SU-DHL-6 (cell line): ENCODE measurements at regions not wholly inside any gene's neighbourhood (a gene's known extent, or its start where the extent isn't known, plus 50 kb on each side); places are given as distances from the start of the nearest gene placed in this dataset.

ENCODE experiments used
- H2AFZ ChIP-seq: fragments of 200-600 bp; sonication (generic); 2 replicates; pipeline ENCODE4 v1.6.1; 2014; ENCODE audit warnings: low read depth, mild to moderate bottlenecking, moderate library complexity, mixed read lengths, antibody characterized with exemption, low read length; ENCODE audit not compliant: severe bottlenecking
- H3F3A ChIP-seq: fragments of 200-600 bp; shearing (Covaris generic); 2 replicates; pipeline ENCODE4 v1.6.0; 2016; ENCODE audit warnings: antibody characterized with exemption, mild to moderate bottlenecking; ENCODE audit not compliant: insufficient read depth
- H3K27ac ChIP-seq: fragments of 200-600 bp; sonication (generic); 2 replicates; pipeline ENCODE4 v1.5.1; 2016; ENCODE audit warnings: low read depth, mild to moderate bottlenecking, low read length, moderate library complexity, mixed read lengths
- H3K27me3 ChIP-seq: fragments of 200-600 bp; sonication (generic), shearing (Covaris generic); 2 replicates; pipeline ENCODE4 v1.6.0; 2014; ENCODE audit warnings: mild to moderate bottlenecking, low read length
- H3K36me3 ChIP-seq: fragments of 200-600 bp; sonication (generic); 2 replicates; pipeline ENCODE4 v1.6.1; 2014; ENCODE audit warnings: mild to moderate bottlenecking, low read length, mixed read lengths
- H3K4me2 ChIP-seq: fragments of 300-600, 200-600 bp; shearing (Covaris generic), sonication (generic); 2 replicates; pipeline ENCODE4 v1.6.0; 2014; ENCODE audit warnings: low read length, low read depth, mild to moderate bottlenecking; ENCODE audit not compliant: poor library complexity, severe bottlenecking
- H3K4me3 ChIP-seq: fragments of 200-600 bp; sonication (generic); 2 replicates; pipeline ENCODE4 v1.5.1; 2014; ENCODE audit warnings: antibody characterized with exemption, low read length, mild to moderate bottlenecking, mixed read lengths; ENCODE audit not compliant: insufficient read depth, poor library complexity, severe bottlenecking
- H3K79me2 ChIP-seq: fragments of 200-600 bp; sonication (generic); 2 replicates; pipeline ENCODE4 v1.6.1; 2014; ENCODE audit warnings: mild to moderate bottlenecking, low read length, moderate library complexity; ENCODE audit not compliant: insufficient read depth
- H3K9ac ChIP-seq: fragments of 200-600 bp; sonication (generic); 2 replicates; pipeline ENCODE4 v1.7.0; 2014; ENCODE audit warnings: mild to moderate bottlenecking, low read length
- H3K9me2 ChIP-seq: fragments of 200-600 bp; sonication (generic); replicated peaks from 2 replicates; pipeline ENCODE4 v1.6.1; 2014; ENCODE audit warnings: low read length; ENCODE audit not compliant: insufficient read depth
- H3K9me3 ChIP-seq: fragments of 200-600 bp; sonication (generic); 2 replicates; pipeline ENCODE4 v1.6.1; 2014; ENCODE audit warnings: low read length, mixed read lengths; ENCODE audit not compliant: insufficient read depth
- H4K20me1 ChIP-seq: fragments of 200-600 bp; sonication (generic); 2 replicates; pipeline ENCODE4 v1.6.1; 2014; ENCODE audit warnings: low read depth, mild to moderate bottlenecking, antibody characterized with exemption, low read length, moderate library complexity, mixed read lengths
- EZH2phosphoT487 ChIP-seq: fragments of 200-600 bp; sonication (generic), shearing (Covaris generic); conservative IDR thresholded peaks from 2 replicates; pipeline ENCODE4 v1.6.1; 2018; ENCODE audit warnings: mild to moderate bottlenecking, antibody characterized with exemption, low read length, moderate library complexity, mixed read lengths
- TF ChIP-seq, protein P1 (sequence below): fragments of 200-600 bp; sonication (generic); IDR thresholded peaks from one replicate; pipeline ENCODE4 v1.5.1; 2017; ENCODE audit warnings: antibody characterized with exemption, mild to moderate bottlenecking, low read length, moderate library complexity; ENCODE audit not compliant: insufficient read depth, poor library complexity, severe bottlenecking

- Histone ChIP-seq H4K20me1 (no peaks in the 10 kb centered on the region), H3K4me2 (no peak overlapping the region), H2AFZ (no peak overlapping the region), H3K36me3 (no peaks in the 10 kb centered on the region), H3K9ac (no peak overlapping the region), H3K4me3 (no peak overlapping the region), H3K9me3 (no peaks in the 10 kb centered on the region), H3F3A (no peaks in the 10 kb centered on the region), H3K27me3 (no peaks in the 10 kb centered on the region), H3K9me2 (no peaks in the 10 kb centered on the region), H3K27ac (no peak overlapping the region), H3K79me2 (no peaks in the 10 kb centered on the region)
- TF ChIP-seq, protein P1, sequence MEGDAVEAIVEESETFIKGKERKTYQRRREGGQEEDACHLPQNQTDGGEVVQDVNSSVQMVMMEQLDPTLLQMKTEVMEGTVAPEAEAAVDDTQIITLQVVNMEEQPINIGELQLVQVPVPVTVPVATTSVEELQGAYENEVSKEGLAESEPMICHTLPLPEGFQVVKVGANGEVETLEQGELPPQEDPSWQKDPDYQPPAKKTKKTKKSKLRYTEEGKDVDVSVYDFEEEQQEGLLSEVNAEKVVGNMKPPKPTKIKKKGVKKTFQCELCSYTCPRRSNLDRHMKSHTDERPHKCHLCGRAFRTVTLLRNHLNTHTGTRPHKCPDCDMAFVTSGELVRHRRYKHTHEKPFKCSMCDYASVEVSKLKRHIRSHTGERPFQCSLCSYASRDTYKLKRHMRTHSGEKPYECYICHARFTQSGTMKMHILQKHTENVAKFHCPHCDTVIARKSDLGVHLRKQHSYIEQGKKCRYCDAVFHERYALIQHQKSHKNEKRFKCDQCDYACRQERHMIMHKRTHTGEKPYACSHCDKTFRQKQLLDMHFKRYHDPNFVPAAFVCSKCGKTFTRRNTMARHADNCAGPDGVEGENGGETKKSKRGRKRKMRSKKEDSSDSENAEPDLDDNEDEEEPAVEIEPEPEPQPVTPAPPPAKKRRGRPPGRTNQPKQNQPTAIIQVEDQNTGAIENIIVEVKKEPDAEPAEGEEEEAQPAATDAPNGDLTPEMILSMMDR = no peak
- no peak for TF ChIP-seq EZH2phosphoT487
These were observed 586.3 kb downstream of the PLA2G4A start for GRCh38 chr1:187415065-187415464.

GRCh38 chr1:187417520-187417919, 588.8 kb downstream of the PLA2G4A start:
- Histone ChIP-seq H2AFZ (no peak overlapping the region), H3K4me3 (no peak overlapping the region), H3K27ac (no peak overlapping the region), H3K9ac (no peak overlapping the region), H3K9me2 (no peaks in the 10 kb centered on the region), H3K36me3 (no peaks in the 10 kb centered on the region), H3K79me2 (no peaks in the 10 kb centered on the region), H3F3A (no peaks in the 10 kb centered on the region), H3K4me2 (no peak overlapping the region), H3K27me3 (no peaks in the 10 kb centered on the region), H4K20me1 (no peaks in the 10 kb centered on the region), H3K9me3 (no peaks in the 10 kb centered on the region)
- no peak for TF ChIP-seq EZH2phosphoT487
- TF ChIP-seq, protein P1 = no peak

- no peak overlapping the region for H3K4me2 ChIP-seq
- H4K20me1 ChIP-seq = no peaks in the 10 kb centered on the region
- no peak overlapping the region for H2AFZ ChIP-seq
- H3K36me3 ChIP-seq = no peaks in the 10 kb centered on the region
- no peak overlapping the region for H3K9ac ChIP-seq
- no peaks in the 10 kb centered on the region for H3K27me3 ChIP-seq
- no peak overlapping the region for H3K4me3 ChIP-seq
- TF ChIP-seq EZH2phosphoT487 = no peak
- TF ChIP-seq, protein P1 = no peak
- no peaks in the 10 kb centered on the region for H3F3A ChIP-seq
- no peaks in the 10 kb centered on the region for H3K9me3 ChIP-seq
- H3K27ac ChIP-seq = no peak overlapping the region
- H3K9me2 ChIP-seq = no peaks in the 10 kb centered on the region
- no peaks in the 10 kb centered on the region for H3K79me2 ChIP-seq
These were observed 604.8 kb downstream of the PLA2G4A start for GRCh38 chr1:187433598-187433997.

DNA sequence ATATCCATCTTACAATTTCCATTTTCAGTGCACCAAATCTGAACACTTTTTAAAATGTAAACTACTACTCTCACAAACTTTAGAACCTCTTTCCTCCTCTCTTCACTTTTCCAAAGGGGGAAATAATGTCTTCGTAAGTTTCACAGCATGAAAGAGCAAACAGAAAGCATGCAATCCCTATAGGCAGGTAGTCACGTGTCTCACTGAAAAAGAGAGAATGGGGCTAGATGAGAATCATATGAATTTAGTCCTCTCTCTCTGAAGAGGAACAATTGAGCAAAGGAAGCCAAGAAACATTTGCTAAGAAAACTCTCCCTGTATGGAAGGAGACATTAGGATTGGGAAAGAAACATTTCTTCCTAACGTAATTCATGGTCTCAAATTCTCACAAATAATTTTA, 613.9 kb downstream of the PLA2G4A start:
- peak overlapping the region; percentile 14 for H2AFZ ChIP-seq
- no peaks in the 10 kb centered on the region for H3K36me3 ChIP-seq
- no peak overlapping the region for H3K4me3 ChIP-seq
- H3K4me2 ChIP-seq = no peak overlapping the region
- H3K9ac ChIP-seq = no peak overlapping the region
- TF ChIP-seq, protein P1 = no peak
- TF ChIP-seq EZH2phosphoT487 = no peak
- H3K27ac ChIP-seq = no peak overlapping the region
- H3K9me2 ChIP-seq = no peaks in the 10 kb centered on the region; the same call in 1 of the 2 replicates
- H3F3A ChIP-seq = no peaks in the 10 kb centered on the region
- no peaks in the 10 kb centered on the region for H3K27me3 ChIP-seq
- no peaks in the 10 kb centered on the region for H3K79me2 ChIP-seq
- no peaks in the 10 kb centered on the region for H3K9me3 ChIP-seq
- no peaks in the 10 kb centered on the region for H4K20me1 ChIP-seq
